H9 (cell line): ENCODE measurements at regions not wholly inside any gene's neighbourhood (a gene's known extent, or its start where the extent isn't known, plus 50 kb on each side); places are given as distances from the start of the nearest gene placed in this dataset.

Source experiments
- DNase-seq: peaks from one replicate; pipeline ENCODE4 v3.0.0-alpha.2; 2017
- H2AFZ ChIP-seq: one replicate; pipeline ENCODE4 v1.6.1; 2013; ENCODE audit warnings: mild to moderate bottlenecking, low read length, control low read depth, moderate library complexity
- H2AK5ac ChIP-seq: 2 replicates; pipeline ENCODE4 v1.6.1; 2013; ENCODE audit warnings: low read length, control low read depth, mixed read lengths; ENCODE audit not compliant: insufficient read length
- H2BK120ac ChIP-seq: one replicate; pipeline ENCODE4 v1.6.1; 2013; ENCODE audit warnings: low read depth, mild to moderate bottlenecking, low read length, control low read depth, inconsistent platforms; ENCODE audit not compliant: poor library complexity, severe bottlenecking
- H2BK12ac ChIP-seq: 2 replicates; pipeline ENCODE4 v1.6.1; 2013; ENCODE audit warnings: low read length, control low read depth, mixed read lengths, low read depth; ENCODE audit not compliant: insufficient read length
- H2BK15ac ChIP-seq: 2 replicates; pipeline ENCODE4 v1.6.1; 2013; ENCODE audit warnings: low read depth, low read length, control low read depth
- H2BK20ac ChIP-seq: one replicate; pipeline ENCODE4 v1.6.1; 2013; ENCODE audit warnings: low read depth, mild to moderate bottlenecking, low read length, control low read depth, inconsistent platforms; ENCODE audit not compliant: poor library complexity, severe bottlenecking
- H2BK5ac ChIP-seq: 2 replicates; pipeline ENCODE4 v1.6.1; 2013; ENCODE audit warnings: low read length, control low read depth, mixed read lengths; ENCODE audit not compliant: insufficient read length
- H3K14ac ChIP-seq: 2 replicates; pipeline ENCODE4 v1.6.1; 2013; ENCODE audit warnings: low read length, control low read depth; ENCODE audit not compliant: insufficient read depth
- H3K18ac ChIP-seq: 2 replicates; pipeline ENCODE4 v1.6.1; 2013; ENCODE audit warnings: low read depth, mild to moderate bottlenecking, mixed read lengths, low read length, control low read depth; ENCODE audit not compliant: insufficient read length
- H3K23ac ChIP-seq: 2 replicates; pipeline ENCODE4 v1.6.1; 2013; ENCODE audit warnings: low read length, control low read depth, mixed read lengths, low read depth; ENCODE audit not compliant: insufficient read length
- H3K23me2 ChIP-seq: 2 replicates; pipeline ENCODE4 v1.6.1; 2013; ENCODE audit warnings: low read depth, mild to moderate bottlenecking, mixed read lengths, low read length, control low read depth; ENCODE audit not compliant: insufficient read length, poor library complexity, severe bottlenecking
- H3K27ac ChIP-seq: 2 replicates; pipeline ENCODE4 v1.5.1; 2013; ENCODE audit warnings: low read length, control low read depth, mixed read lengths, low read depth; ENCODE audit not compliant: insufficient read length
- H3K27me3 ChIP-seq: 2 replicates; pipeline ENCODE4 v1.6.1; 2013; ENCODE audit warnings: low read length, control low read depth, inconsistent platforms; ENCODE audit not compliant: insufficient read depth
- H3K4ac ChIP-seq: 2 replicates; pipeline ENCODE4 v1.6.1; 2013; ENCODE audit warnings: low read depth, mild to moderate bottlenecking, control low read depth, inconsistent platforms, low read length, moderate library complexity
- H3K4me1 ChIP-seq: 2 replicates; pipeline ENCODE4 v1.6.1; 2013; ENCODE audit warnings: low read length, control low read depth, inconsistent platforms; ENCODE audit not compliant: insufficient read depth
- H3K4me2 ChIP-seq: 2 replicates; pipeline ENCODE4 v1.6.1; 2013; ENCODE audit warnings: low read length, control low read depth, mixed read lengths; ENCODE audit not compliant: insufficient read length, insufficient read depth
- H3K56ac ChIP-seq: 2 replicates; pipeline ENCODE4 v1.6.1; 2013; ENCODE audit warnings: low read depth, mild to moderate bottlenecking, mixed read lengths, low read length, control low read depth; ENCODE audit not compliant: insufficient read length
- H3K79me1 ChIP-seq: 2 replicates; pipeline ENCODE4 v1.6.1; 2013; ENCODE audit warnings: low read depth, mild to moderate bottlenecking, moderate library complexity, low read length, control low read depth, inconsistent platforms; ENCODE audit not compliant: insufficient read depth, poor library complexity, severe bottlenecking
- H3K79me2 ChIP-seq: 2 replicates; pipeline ENCODE4 v1.6.1; 2013; ENCODE audit warnings: low read length, control low read depth, inconsistent platforms; ENCODE audit not compliant: insufficient read depth
- H3K9ac ChIP-seq: 2 replicates; pipeline ENCODE4 v1.6.1; 2013; ENCODE audit warnings: low read length, control low read depth, mixed read lengths; ENCODE audit not compliant: insufficient read length; ENCODE audit errors: extremely low read depth
- H3K9me3 ChIP-seq: one replicate; pipeline ENCODE4 v1.6.1; 2013; ENCODE audit warnings: low read depth, low read length, inconsistent platforms; ENCODE audit not compliant: control insufficient read depth
- H3T11ph ChIP-seq: one replicate; pipeline ENCODE4 v1.6.1; 2013; ENCODE audit warnings: mild to moderate bottlenecking, low read length, control low read depth, inconsistent platforms
- H4K20me1 ChIP-seq: one replicate; pipeline ENCODE4 v1.6.1; 2013; ENCODE audit not compliant: control insufficient read depth, insufficient read length, insufficient read depth
- H4K5ac ChIP-seq: 2 replicates; pipeline ENCODE4 v1.6.1; 2013; ENCODE audit warnings: low read depth, mild to moderate bottlenecking, mixed read lengths, low read length, control low read depth; ENCODE audit not compliant: insufficient read length
- H4K8ac ChIP-seq: replicated peaks from 2 replicates; pipeline ENCODE4 v1.6.1; 2013; ENCODE audit warnings: low read length, control low read depth, mixed read lengths, low read depth; ENCODE audit not compliant: insufficient read length
- H4K91ac ChIP-seq: 2 replicates; pipeline ENCODE4 v1.6.1; 2013; ENCODE audit warnings: low read depth, mild to moderate bottlenecking, moderate library complexity, mixed read lengths, low read length, control low read depth; ENCODE audit not compliant: insufficient read length
- H3K27ac Mint-ChIP-seq, 3 experiments: 2 replicates in 2 of 3; 3 replicates in 1 of 3; pipeline ENCODE4 v1.8.0; 2020 to 2021; ENCODE audit warnings: mixed read lengths in 3 of 3, mild to moderate bottlenecking in 1 of 3, moderate library complexity in 1 of 3
- H3K27me3 Mint-ChIP-seq: 2 replicates; pipeline ENCODE4 v1.8.0; 2021; ENCODE audit warnings: low read depth, mild to moderate bottlenecking, moderate library complexity, mixed read lengths
- H3K36me3 Mint-ChIP-seq, 3 experiments: 2 replicates in 2 of 3; 3 replicates in 1 of 3; pipeline ENCODE4 v1.8.0; 2020 to 2021; ENCODE audit warnings: low read depth in 3 of 3, mixed read lengths in 3 of 3; ENCODE audit not compliant: insufficient read depth in 1 of 3
- H3K4me1 Mint-ChIP-seq, 2 experiments: 2 replicates each; pipeline ENCODE4 v1.8.0; 2020; ENCODE audit warnings: mixed read lengths in 2 of 2
- H3K4me3 Mint-ChIP-seq, 2 experiments: 2 replicates in 1 of 2; 3 replicates in 1 of 2; pipeline ENCODE4 v1.8.0; 2020 to 2021; ENCODE audit warnings: mild to moderate bottlenecking in 2 of 2, mixed read lengths in 2 of 2, moderate library complexity in 1 of 2
- H3K9me3 Mint-ChIP-seq, 2 experiments: 2 replicates in 1 of 2; 3 replicates in 1 of 2; pipeline ENCODE4 v1.8.0; 2020; ENCODE audit warnings: mild to moderate bottlenecking in 2 of 2, mixed read lengths in 2 of 2, moderate library complexity in 1 of 2
- WGBS: extraction: QIAGEN DNeasy Blood & Tissue Kit; methylation state at CpG from one replicate; pipeline ENCODE4 v1.1.7; 2013; ENCODE audit warnings: missing lambda C conversion rate, low lambda C conversion rate, mixed read lengths; ENCODE audit not compliant: insufficient read length; ENCODE audit errors: extremely low coverage; 5-methylcytosine and 5-hydroxymethylcytosine counted together
- TF ChIP-seq, protein P1 (sequence below): fragments of 200-600 bp; sonication (generic); conservative IDR thresholded peaks from 3 replicates; pipeline ENCODE4 v1.8.0; 2021; ENCODE audit warnings: antibody characterized with exemption, mild to moderate bottlenecking

- no peak overlapping the region for H3K4ac ChIP-seq
- TF ChIP-seq, protein P1, sequence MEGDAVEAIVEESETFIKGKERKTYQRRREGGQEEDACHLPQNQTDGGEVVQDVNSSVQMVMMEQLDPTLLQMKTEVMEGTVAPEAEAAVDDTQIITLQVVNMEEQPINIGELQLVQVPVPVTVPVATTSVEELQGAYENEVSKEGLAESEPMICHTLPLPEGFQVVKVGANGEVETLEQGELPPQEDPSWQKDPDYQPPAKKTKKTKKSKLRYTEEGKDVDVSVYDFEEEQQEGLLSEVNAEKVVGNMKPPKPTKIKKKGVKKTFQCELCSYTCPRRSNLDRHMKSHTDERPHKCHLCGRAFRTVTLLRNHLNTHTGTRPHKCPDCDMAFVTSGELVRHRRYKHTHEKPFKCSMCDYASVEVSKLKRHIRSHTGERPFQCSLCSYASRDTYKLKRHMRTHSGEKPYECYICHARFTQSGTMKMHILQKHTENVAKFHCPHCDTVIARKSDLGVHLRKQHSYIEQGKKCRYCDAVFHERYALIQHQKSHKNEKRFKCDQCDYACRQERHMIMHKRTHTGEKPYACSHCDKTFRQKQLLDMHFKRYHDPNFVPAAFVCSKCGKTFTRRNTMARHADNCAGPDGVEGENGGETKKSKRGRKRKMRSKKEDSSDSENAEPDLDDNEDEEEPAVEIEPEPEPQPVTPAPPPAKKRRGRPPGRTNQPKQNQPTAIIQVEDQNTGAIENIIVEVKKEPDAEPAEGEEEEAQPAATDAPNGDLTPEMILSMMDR: no peak
- H3T11ph ChIP-seq: no peak overlapping the region
- no peaks in the 10 kb centered on the region for H3K4me1 ChIP-seq
- no peak overlapping the region for H3K9ac ChIP-seq
- Mint-ChIP-seq H3K27me3 (no peaks in the 10 kb centered on the region), H3K36me3 (peaks cover 0 to 4% (median 4%) of the 10 kb centered on the region in 3 experiments; a peak in 2 of 7 replicates), H3K4me1 (peaks cover 3% of the 10 kb centered on the region in 2 experiments; a peak in 2 of 4 replicates), H3K4me3 (no peak overlapping the region), H3K27ac (no peak overlapping the region), H3K9me3 (peaks cover 3 to 4% of the 10 kb centered on the region in 2 experiments; a peak in 3 of 5 replicates)
- H4K91ac ChIP-seq: no peak overlapping the region
- H4K5ac ChIP-seq: no peak overlapping the region
- H2BK12ac ChIP-seq: no peak overlapping the region
- H2BK120ac ChIP-seq: no peak overlapping the region
- H3K18ac ChIP-seq: no peak overlapping the region
- H3K14ac ChIP-seq: no peak overlapping the region
- H3K9me3 ChIP-seq: no peaks in the 10 kb centered on the region
- no peak overlapping the region for H3K56ac ChIP-seq
- H3K27me3 ChIP-seq: no peaks in the 10 kb centered on the region
- H2BK5ac ChIP-seq: no peak overlapping the region
- no peak overlapping the region for H4K8ac ChIP-seq
- no peak overlapping the region for H3K27ac ChIP-seq
- no peak overlapping the region for H2AK5ac ChIP-seq
- no peaks in the 10 kb centered on the region for H3K79me1 ChIP-seq
- H3K79me2 ChIP-seq: no peaks in the 10 kb centered on the region
- no peak overlapping the region for H3K23ac ChIP-seq
- no peak overlapping the region for H3K4me2 ChIP-seq
- H2AFZ ChIP-seq: no peak overlapping the region
- no peak for DNase-seq
- WGBS: no CpG with 5 or more reads among the region's 4 CpGs
- no peaks in the 10 kb centered on the region for H3K23me2 ChIP-seq
- no peak overlapping the region for H2BK15ac ChIP-seq
- no peaks in the 10 kb centered on the region for H4K20me1 ChIP-seq
- no peak overlapping the region for H2BK20ac ChIP-seq
These were observed 1556.2 kb downstream of the SLITRK5 start for GRCh38 chr13:89227356-89227755.
